ENCODE measurements at regions not wholly inside any gene's neighbourhood (a gene's known extent, or its start where the extent isn't known, plus 50 kb on each side); places are given as distances from the start of the nearest gene placed in this dataset.

- BruUV-seq (replicated peaks) = no TSS peak
- DNase-seq = no peak
- intact Hi-C loops (cut with micrococcal nuclease) = no loop called here
- ATAC-seq = no peak
- Histone ChIP-seq H3K27me3 (ENCODE audit: low read length) (no peaks in the 10 kb centered on the region), H3K9me3 (ENCODE audit: low read length) (no peaks in the 10 kb centered on the region), H3K79me2 (ENCODE audit: low read length) (no peaks in the 10 kb centered on the region), H3K4me3 (ENCODE audit: low read length) (no peak overlapping the region), H3K36me3 (ENCODE audit: low read depth, low read length) (no peaks in the 10 kb centered on the region), H4K20me1 (ENCODE audit: low read length) (no peaks in the 10 kb centered on the region), H3K4me1 (ENCODE audit: insufficient read depth, low read length) (no peaks in the 10 kb centered on the region), H3K4me2 (ENCODE audit: low read length) (no peak overlapping the region), H3K9ac (ENCODE audit: low read length) (no peak overlapping the region), H3K27ac (ENCODE audit: low read length) (no peak overlapping the region), H2AFZ (ENCODE audit: low read length) (no peak overlapping the region), H3K9me2 (replicated peaks; ENCODE audit: low read length) (no peaks in the 10 kb centered on the region), H3F3A (ENCODE audit: low read length, unreplicated experiment) (no peaks in the 10 kb centered on the region)
- POLR2A ChIA-PET (ENCODE audit: unreplicated experiment) = no interaction called here
- CTCF ChIA-PET = no interaction called here
- TF ChIP-seq CTCF (conservative IDR thresholded peaks at IDR 0.05; ENCODE audit: low read depth, low read length) (no peak), EZH2 (IDR thresholded peaks at IDR 0.05; ENCODE audit: low read length, unreplicated experiment) (no peak), EZH2phosphoT487 (IDR thresholded peaks at IDR 0.05; ENCODE audit: borderline replicate concordance, low read length) (no peak)
Observed at GRCh38 chr2:35504419-35504818, 851.2 kb upstream of the CRIM1 start.

- Histone ChIP-seq H3K27ac (ENCODE audit: low read length) (no peak overlapping the region), H3K9me2 (replicated peaks; ENCODE audit: low read length) (no peaks in the 10 kb centered on the region), H3K9me3 (ENCODE audit: low read length) (no peaks in the 10 kb centered on the region), H2AFZ (ENCODE audit: low read length) (no peak overlapping the region), H3K4me1 (ENCODE audit: insufficient read depth, low read length) (no peaks in the 10 kb centered on the region), H3K36me3 (ENCODE audit: low read depth, low read length) (no peaks in the 10 kb centered on the region), H3K27me3 (ENCODE audit: low read length) (no peaks in the 10 kb centered on the region), H3K79me2 (ENCODE audit: low read length) (no peaks in the 10 kb centered on the region), H4K20me1 (ENCODE audit: low read length) (no peaks in the 10 kb centered on the region), H3K9ac (ENCODE audit: low read length) (no peak overlapping the region), H3F3A (ENCODE audit: low read length, unreplicated experiment) (no peaks in the 10 kb centered on the region), H3K4me2 (ENCODE audit: low read length) (no peak overlapping the region), H3K4me3 (ENCODE audit: low read length) (no peak overlapping the region)
- ATAC-seq = no peak
- peak; percentile 9 for DNase-seq
- CTCF ChIA-PET = no interaction called here
- POLR2A ChIA-PET (ENCODE audit: unreplicated experiment) = no interaction called here
- no peak for TF ChIP-seq EZH2 (IDR thresholded peaks at IDR 0.05; ENCODE audit: low read length, unreplicated experiment)
- no peak for TF ChIP-seq CTCF (conservative IDR thresholded peaks at IDR 0.05; ENCODE audit: low read depth, low read length)
- TF ChIP-seq EZH2phosphoT487 (IDR thresholded peaks at IDR 0.05; ENCODE audit: borderline replicate concordance, low read length) = no peak
- no TSS peak for BruUV-seq (replicated peaks)
- intact Hi-C loops (cut with micrococcal nuclease) = no loop called here
Observed at GRCh38 chr2:35503738-35504199, 851.8 kb upstream of the CRIM1 start.

GRCh38 chr2:35503311-35503710 is 852.3 kb upstream of the CRIM1 start:
- Histone ChIP-seq H3K9ac (ENCODE audit: low read length) (no peak overlapping the region), H3K79me2 (ENCODE audit: low read length) (no peaks in the 10 kb centered on the region), H3K27me3 (ENCODE audit: low read length) (no peaks in the 10 kb centered on the region), H3K4me3 (ENCODE audit: low read length) (no peak overlapping the region), H3K9me3 (ENCODE audit: low read length) (no peaks in the 10 kb centered on the region), H3K27ac (ENCODE audit: low read length) (no peak overlapping the region), H4K20me1 (ENCODE audit: low read length) (no peaks in the 10 kb centered on the region), H3K4me1 (ENCODE audit: insufficient read depth, low read length) (no peaks in the 10 kb centered on the region), H3K9me2 (replicated peaks; ENCODE audit: low read length) (no peaks in the 10 kb centered on the region), H3F3A (ENCODE audit: low read length, unreplicated experiment) (no peaks in the 10 kb centered on the region), H2AFZ (ENCODE audit: low read length) (no peak overlapping the region), H3K36me3 (ENCODE audit: low read depth, low read length) (no peaks in the 10 kb centered on the region), H3K4me2 (ENCODE audit: low read length) (no peak overlapping the region)
- ATAC-seq (no peak), DNase-seq (no peak)
- ChIA-PET POLR2A (ENCODE audit: unreplicated experiment) (no interaction called here), CTCF (no interaction called here)
- TF ChIP-seq EZH2phosphoT487 (IDR thresholded peaks at IDR 0.05; ENCODE audit: borderline replicate concordance, low read length) = no peak
- intact Hi-C loops (cut with micrococcal nuclease) = no loop called here
- no TSS peak for BruUV-seq (replicated peaks)
